ENCODE measurements at regions not wholly inside any gene's neighbourhood (a gene's known extent, or its start where the extent isn't known, plus 50 kb on each side); places are given as distances from the start of the nearest gene placed in this dataset.

- TF ChIP-seq, protein P1, sequence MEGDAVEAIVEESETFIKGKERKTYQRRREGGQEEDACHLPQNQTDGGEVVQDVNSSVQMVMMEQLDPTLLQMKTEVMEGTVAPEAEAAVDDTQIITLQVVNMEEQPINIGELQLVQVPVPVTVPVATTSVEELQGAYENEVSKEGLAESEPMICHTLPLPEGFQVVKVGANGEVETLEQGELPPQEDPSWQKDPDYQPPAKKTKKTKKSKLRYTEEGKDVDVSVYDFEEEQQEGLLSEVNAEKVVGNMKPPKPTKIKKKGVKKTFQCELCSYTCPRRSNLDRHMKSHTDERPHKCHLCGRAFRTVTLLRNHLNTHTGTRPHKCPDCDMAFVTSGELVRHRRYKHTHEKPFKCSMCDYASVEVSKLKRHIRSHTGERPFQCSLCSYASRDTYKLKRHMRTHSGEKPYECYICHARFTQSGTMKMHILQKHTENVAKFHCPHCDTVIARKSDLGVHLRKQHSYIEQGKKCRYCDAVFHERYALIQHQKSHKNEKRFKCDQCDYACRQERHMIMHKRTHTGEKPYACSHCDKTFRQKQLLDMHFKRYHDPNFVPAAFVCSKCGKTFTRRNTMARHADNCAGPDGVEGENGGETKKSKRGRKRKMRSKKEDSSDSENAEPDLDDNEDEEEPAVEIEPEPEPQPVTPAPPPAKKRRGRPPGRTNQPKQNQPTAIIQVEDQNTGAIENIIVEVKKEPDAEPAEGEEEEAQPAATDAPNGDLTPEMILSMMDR (tag by site-specific recombination; IDR thresholded peaks at IDR 0.05): no peak
Measured at GRCh38 chr3:161798016-161798415, 301.4 kb downstream of the OTOL1 start (continued).

DNA sequence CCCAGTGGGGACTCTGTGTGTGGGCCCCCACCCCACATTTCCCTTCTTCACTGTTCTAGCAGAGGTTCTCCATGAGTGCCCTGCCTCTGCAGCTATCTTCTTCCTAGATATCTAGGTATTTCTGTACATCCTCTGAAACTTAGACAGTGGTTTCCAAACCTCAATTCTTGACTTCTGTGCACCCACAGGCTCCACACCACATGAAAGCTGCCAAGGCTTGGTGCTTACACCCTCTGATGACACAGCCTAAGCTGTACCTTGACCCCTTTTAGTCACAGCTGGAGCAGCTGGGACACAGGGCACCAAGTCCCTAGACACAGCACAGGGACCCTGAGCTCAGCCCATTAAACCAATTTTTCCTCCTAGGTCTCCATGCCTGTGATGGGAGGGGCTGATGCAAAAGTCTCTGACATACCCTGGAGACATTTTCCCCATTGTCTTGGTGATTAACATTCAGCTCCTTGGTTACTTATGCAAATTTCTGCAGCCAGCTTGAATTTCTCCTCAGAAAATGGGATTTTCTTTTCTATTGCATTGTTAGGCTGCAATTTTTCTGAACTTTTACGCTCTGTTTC lies 304.5 kb downstream of the OTOL1 start:
- ChIA-PET CTCF (no interaction called here), POLR2A (no interaction called here)
- no peak for TF ChIP-seq ZFP3 (tag by site-specific recombination; IDR thresholded peaks at IDR 0.05; ENCODE audit: low read depth)
- TF ChIP-seq, protein P2, sequence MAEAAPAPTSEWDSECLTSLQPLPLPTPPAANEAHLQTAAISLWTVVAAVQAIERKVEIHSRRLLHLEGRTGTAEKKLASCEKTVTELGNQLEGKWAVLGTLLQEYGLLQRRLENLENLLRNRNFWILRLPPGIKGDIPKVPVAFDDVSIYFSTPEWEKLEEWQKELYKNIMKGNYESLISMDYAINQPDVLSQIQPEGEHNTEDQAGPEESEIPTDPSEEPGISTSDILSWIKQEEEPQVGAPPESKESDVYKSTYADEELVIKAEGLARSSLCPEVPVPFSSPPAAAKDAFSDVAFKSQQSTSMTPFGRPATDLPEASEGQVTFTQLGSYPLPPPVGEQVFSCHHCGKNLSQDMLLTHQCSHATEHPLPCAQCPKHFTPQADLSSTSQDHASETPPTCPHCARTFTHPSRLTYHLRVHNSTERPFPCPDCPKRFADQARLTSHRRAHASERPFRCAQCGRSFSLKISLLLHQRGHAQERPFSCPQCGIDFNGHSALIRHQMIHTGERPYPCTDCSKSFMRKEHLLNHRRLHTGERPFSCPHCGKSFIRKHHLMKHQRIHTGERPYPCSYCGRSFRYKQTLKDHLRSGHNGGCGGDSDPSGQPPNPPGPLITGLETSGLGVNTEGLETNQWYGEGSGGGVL (tag by site-specific recombination; IDR thresholded peaks at IDR 0.05): no peak
- no peak for TF ChIP-seq ZNF302 (tag by site-specific recombination; IDR thresholded peaks at IDR 0.05; ENCODE audit: low read depth)
- TF ChIP-seq ZFHX2 (tag by site-specific recombination; conservative IDR thresholded peaks at IDR 0.05): no peak
- no peak for TF ChIP-seq ZNF555 (tag by site-specific recombination; conservative IDR thresholded peaks at IDR 0.05)
- Histone ChIP-seq H3K4me1 (ENCODE audit: control insufficient read depth, insufficient read depth, low read length) (no peaks in the 10 kb centered on the region), H3K36me3 (ENCODE audit: control insufficient read depth in 2 of 2, insufficient read depth in 1 of 2, low read length in 2 of 2) (no peaks in the 10 kb centered on the region), H3K9me3 (ENCODE audit: control insufficient read depth, insufficient read depth, low read depth, low read length) (no peaks in the 10 kb centered on the region), H3K27ac (ENCODE audit: extremely low read depth, low read depth, low read length) (no peak overlapping the region), H3K4me3 (ENCODE audit: low read depth, low read length) (no peak overlapping the region)

DNA sequence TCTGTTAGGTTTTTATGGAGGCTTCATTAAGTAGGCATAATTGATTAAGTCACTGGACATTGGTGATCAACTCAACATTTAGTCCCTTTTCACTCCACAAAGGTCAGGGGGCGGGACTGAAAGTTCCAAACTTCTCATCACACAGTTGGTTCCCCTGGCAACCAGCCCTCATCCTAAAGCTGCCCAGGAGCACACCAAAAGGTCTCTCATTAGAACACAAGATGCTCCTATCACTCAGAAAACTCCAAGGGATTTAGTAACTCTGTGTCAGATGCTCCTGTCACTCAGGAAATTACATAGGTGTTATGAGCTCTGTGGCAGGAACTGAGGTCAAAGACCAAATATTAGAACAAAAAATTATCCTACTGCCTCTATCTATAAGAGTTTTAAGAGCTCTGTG lies 321.5 kb downstream of the OTOL1 start:
- Histone ChIP-seq H3K4me1 (ENCODE audit: control insufficient read depth, insufficient read depth, low read length) (no peaks in the 10 kb centered on the region), H3K9me3 (ENCODE audit: control insufficient read depth, insufficient read depth, low read depth, low read length) (no peaks in the 10 kb centered on the region), H3K4me3 (ENCODE audit: low read depth, low read length) (no peak overlapping the region), H3K36me3 (ENCODE audit: control insufficient read depth in 2 of 2, insufficient read depth in 1 of 2, low read length in 2 of 2) (no peaks in the 10 kb centered on the region), H3K27ac (ENCODE audit: extremely low read depth, low read depth, low read length) (no peak overlapping the region)
- TF ChIP-seq, protein P3, sequence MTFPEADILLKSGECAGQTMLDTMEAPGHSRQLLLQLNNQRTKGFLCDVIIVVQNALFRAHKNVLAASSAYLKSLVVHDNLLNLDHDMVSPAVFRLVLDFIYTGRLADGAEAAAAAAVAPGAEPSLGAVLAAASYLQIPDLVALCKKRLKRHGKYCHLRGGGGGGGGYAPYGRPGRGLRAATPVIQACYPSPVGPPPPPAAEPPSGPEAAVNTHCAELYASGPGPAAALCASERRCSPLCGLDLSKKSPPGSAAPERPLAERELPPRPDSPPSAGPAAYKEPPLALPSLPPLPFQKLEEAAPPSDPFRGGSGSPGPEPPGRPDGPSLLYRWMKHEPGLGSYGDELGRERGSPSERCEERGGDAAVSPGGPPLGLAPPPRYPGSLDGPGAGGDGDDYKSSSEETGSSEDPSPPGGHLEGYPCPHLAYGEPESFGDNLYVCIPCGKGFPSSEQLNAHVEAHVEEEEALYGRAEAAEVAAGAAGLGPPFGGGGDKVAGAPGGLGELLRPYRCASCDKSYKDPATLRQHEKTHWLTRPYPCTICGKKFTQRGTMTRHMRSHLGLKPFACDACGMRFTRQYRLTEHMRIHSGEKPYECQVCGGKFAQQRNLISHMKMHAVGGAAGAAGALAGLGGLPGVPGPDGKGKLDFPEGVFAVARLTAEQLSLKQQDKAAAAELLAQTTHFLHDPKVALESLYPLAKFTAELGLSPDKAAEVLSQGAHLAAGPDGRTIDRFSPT (tag by site-specific recombination; IDR thresholded peaks at IDR 0.05): no peak
- TF ChIP-seq ZBTB26 (tag by site-specific recombination; optimal IDR thresholded peaks at IDR 0.05) (no peak), GLIS1 (tag by site-specific recombination; IDR thresholded peaks at IDR 0.05) (no peak), HOXC10 (CRISPR knock-in tag; IDR thresholded peaks at IDR 0.05) (no peak), ZNF19 (tag by site-specific recombination; IDR thresholded peaks at IDR 0.05; ENCODE audit: low read depth) (no peak), ZNF558 (tag by site-specific recombination; IDR thresholded peaks at IDR 0.05) (no peak), GLI4 (tag by site-specific recombination; IDR thresholded peaks at IDR 0.05) (no peak), ZNF140 (tag by site-specific recombination; IDR thresholded peaks at IDR 0.05) (no peak), ZNF239 (tag by site-specific recombination; IDR thresholded peaks at IDR 0.05) (no peak), ZNF548 (tag by site-specific recombination; IDR thresholded peaks at IDR 0.05) (no peak), ZXDB (tag by site-specific recombination; IDR thresholded peaks at IDR 0.05) (no peak), ZNF155 (tag by site-specific recombination; IDR thresholded peaks at IDR 0.05) (no peak), FEZF1 (tag by site-specific recombination; IDR thresholded peaks at IDR 0.05) (no peak)
- TF ChIP-seq, protein P2 (tag by site-specific recombination; IDR thresholded peaks at IDR 0.05): no peak
- TF ChIP-seq, protein P4, sequence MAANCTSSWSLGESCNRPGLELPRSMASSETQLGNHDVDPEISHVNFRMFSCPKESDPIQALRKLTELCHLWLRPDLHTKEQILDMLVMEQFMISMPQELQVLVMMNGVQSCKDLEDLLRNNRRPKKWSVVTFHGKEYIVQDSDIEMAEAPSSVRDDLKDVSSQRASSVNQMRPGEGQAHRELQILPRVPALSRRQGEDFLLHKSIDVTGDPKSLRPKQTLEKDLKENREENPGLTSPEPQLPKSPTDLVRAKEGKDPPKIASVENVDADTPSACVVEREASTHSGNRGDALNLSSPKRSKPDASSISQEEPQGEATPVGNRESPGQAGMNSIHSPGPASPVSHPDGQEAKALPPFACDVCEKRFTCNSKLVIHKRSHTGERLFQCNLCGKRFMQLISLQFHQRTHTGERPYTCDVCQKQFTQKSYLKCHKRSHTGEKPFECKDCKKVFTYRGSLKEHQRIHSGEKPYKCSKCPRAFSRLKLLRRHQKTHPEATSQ (tag by site-specific recombination; IDR thresholded peaks at IDR 0.05): no peak
- ChIA-PET POLR2A (no interaction called here), CTCF (no interaction called here)
